ENCODE measurements at regions not wholly inside any gene's neighbourhood (a gene's known extent, or its start where the extent isn't known, plus 50 kb on each side); places are given as distances from the start of the nearest gene placed in this dataset.

DNA sequence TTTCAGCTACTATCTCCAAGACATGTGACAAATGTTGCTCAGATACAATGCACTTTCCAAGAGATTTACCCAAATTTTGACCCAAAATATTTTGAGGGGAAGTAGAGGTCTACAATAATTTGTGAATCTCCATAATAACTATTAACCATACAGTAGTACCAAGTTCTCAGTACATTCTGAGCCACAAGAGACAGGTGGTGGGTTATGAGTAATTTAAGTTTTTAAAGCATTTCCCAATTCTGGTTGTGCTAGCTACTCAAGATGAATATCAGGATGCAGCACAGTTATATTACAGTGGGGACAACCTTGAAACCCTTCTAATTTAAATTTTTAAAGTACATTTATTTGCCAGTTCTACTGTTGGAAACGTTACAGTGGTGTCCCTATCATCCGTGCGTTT is 92.2 kb upstream of the MITF start:
- no peak for TF ChIP-seq ZNF77 (CRISPR knock-in tag; IDR thresholded peaks at IDR 0.05)
- no peak for TF ChIP-seq SIX5 (IDR thresholded peaks at IDR 0.05; ENCODE audit: borderline replicate concordance in 1 of 2, insufficient read depth in 1 of 2, low read depth in 1 of 2, low read length in 2 of 2)
- no peak for TF ChIP-seq KLF6 (CRISPR knock-in tag; IDR thresholded peaks at IDR 0.05; ENCODE audit: borderline replicate concordance)
- no peak for TF ChIP-seq ZNF707 (CRISPR knock-in tag; conservative IDR thresholded peaks at IDR 0.05)
- TF ChIP-seq BMI1 (IDR thresholded peaks at IDR 0.05; ENCODE audit: low read length): no peak
- no peak for TF ChIP-seq ZSCAN32 (CRISPR knock-in tag; IDR thresholded peaks at IDR 0.05)
- TF ChIP-seq, protein P1, sequence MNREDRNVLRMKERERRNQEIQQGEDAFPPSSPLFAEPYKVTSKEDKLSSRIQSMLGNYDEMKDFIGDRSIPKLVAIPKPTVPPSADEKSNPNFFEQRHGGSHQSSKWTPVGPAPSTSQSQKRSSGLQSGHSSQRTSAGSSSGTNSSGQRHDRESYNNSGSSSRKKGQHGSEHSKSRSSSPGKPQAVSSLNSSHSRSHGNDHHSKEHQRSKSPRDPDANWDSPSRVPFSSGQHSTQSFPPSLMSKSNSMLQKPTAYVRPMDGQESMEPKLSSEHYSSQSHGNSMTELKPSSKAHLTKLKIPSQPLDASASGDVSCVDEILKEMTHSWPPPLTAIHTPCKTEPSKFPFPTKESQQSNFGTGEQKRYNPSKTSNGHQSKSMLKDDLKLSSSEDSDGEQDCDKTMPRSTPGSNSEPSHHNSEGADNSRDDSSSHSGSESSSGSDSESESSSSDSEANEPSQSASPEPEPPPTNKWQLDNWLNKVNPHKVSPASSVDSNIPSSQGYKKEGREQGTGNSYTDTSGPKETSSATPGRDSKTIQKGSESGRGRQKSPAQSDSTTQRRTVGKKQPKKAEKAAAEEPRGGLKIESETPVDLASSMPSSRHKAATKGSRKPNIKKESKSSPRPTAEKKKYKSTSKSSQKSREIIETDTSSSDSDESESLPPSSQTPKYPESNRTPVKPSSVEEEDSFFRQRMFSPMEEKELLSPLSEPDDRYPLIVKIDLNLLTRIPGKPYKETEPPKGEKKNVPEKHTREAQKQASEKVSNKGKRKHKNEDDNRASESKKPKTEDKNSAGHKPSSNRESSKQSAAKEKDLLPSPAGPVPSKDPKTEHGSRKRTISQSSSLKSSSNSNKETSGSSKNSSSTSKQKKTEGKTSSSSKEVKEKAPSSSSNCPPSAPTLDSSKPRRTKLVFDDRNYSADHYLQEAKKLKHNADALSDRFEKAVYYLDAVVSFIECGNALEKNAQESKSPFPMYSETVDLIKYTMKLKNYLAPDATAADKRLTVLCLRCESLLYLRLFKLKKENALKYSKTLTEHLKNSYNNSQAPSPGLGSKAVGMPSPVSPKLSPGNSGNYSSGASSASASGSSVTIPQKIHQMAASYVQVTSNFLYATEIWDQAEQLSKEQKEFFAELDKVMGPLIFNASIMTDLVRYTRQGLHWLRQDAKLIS (CRISPR knock-in tag; IDR thresholded peaks at IDR 0.05): no peak
- no peak for TF ChIP-seq NFATC3 (IDR thresholded peaks at IDR 0.05)
- DNase-seq (ENCODE audit: extremely low read depth in 1 of 4, low spot score in 3 of 4) (no peak), ATAC-seq (no peak), FAIRE-seq (no peak)
- no peak overlapping the region for H2AFZ ChIP-seq (ENCODE audit: low read depth, low read length)
- no peak overlapping the region for H3K4me2 ChIP-seq (ENCODE audit: insufficient read depth, low read length)
- no peaks in the 10 kb centered on the region for H3K79me2 ChIP-seq (ENCODE audit: control insufficient read depth, insufficient read depth, low read length)
- no peaks in the 10 kb centered on the region for H3K36me3 ChIP-seq (ENCODE audit: control insufficient read depth, insufficient read depth, low read length)
- no peaks in the 10 kb centered on the region for H3K4me1 ChIP-seq (replicated peaks in 1 of 2; ENCODE audit: control insufficient read depth in 2 of 2, insufficient read depth in 2 of 2, low read length in 2 of 2)
- H3K4me3 ChIP-seq: no peak overlapping the region
- in situ Hi-C loops (cut with MboI): no loop called here
- H3K27me3 ChIP-seq (ENCODE audit: control insufficient read depth in 2 of 2, insufficient read depth in 2 of 2, low read length in 2 of 2): no peaks in the 10 kb centered on the region; a peak in 1 of 5 replicates
- no peaks in the 10 kb centered on the region for H3K9me3 ChIP-seq (replicated peaks; ENCODE audit: control insufficient read depth, insufficient read depth, low read depth, low read length)
- ChIA-PET POLR2A (no interaction called here), CTCF (ENCODE audit: low intra/inter-chr PET ratio) (no interaction called here)
- H3K9ac ChIP-seq (ENCODE audit: insufficient read depth in 1 of 2, low read depth in 2 of 2, low read length in 2 of 2): no peak overlapping the region
- intact Hi-C loops (cut with micrococcal nuclease): no loop called here
- H4K20me1 ChIP-seq (replicated peaks; ENCODE audit: control insufficient read depth, insufficient read depth, low read length): no peaks in the 10 kb centered on the region
- 0% methylated on average over 3 of the region's 3 CpGs for WGBS (ENCODE audit: insufficient coverage, low coverage, missing lambda C conversion rate)
- no peak overlapping the region for H3K27ac ChIP-seq (ENCODE audit: extremely low read depth, low read depth, low read length)
- H3K9me1 ChIP-seq (ENCODE audit: control insufficient read depth, insufficient read depth, low read length): no peaks in the 10 kb centered on the region
- no TSS peak for BruUV-seq (replicated peaks)
